ENCODE measurements at regions not wholly inside any gene's neighbourhood (a gene's known extent, or its start where the extent isn't known, plus 50 kb on each side); places are given as distances from the start of the nearest gene placed in this dataset.

DNA sequence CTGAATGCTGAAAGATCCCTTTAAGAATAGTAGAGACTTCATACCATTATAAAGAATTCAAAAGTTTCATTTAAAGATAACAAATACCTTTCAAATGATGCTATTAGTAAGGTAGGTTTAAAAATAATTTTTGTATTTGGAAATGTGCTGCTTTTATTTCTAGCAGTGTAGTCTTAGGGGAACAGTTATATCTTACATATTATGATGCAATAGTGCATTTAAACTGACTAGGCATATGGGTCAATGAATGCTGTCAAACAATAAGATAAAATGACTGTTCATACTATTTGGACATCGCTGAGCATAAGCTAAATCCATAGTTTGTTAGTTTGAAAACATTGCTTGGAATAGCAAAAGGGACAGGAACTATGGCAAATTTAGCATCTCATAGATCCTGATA is 354.8 kb upstream of the SEMA3A start:
- TF ChIP-seq, protein P1, sequence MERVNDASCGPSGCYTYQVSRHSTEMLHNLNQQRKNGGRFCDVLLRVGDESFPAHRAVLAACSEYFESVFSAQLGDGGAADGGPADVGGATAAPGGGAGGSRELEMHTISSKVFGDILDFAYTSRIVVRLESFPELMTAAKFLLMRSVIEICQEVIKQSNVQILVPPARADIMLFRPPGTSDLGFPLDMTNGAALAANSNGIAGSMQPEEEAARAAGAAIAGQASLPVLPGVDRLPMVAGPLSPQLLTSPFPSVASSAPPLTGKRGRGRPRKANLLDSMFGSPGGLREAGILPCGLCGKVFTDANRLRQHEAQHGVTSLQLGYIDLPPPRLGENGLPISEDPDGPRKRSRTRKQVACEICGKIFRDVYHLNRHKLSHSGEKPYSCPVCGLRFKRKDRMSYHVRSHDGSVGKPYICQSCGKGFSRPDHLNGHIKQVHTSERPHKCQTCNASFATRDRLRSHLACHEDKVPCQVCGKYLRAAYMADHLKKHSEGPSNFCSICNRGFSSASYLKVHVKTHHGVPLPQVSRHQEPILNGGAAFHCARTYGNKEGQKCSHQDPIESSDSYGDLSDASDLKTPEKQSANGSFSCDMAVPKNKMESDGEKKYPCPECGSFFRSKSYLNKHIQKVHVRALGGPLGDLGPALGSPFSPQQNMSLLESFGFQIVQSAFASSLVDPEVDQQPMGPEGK (CRISPR knock-in tag; IDR thresholded peaks at IDR 0.05; ENCODE audit: borderline replicate concordance) = no peak
- TF ChIP-seq ESRRG (CRISPR knock-in tag; IDR thresholded peaks at IDR 0.05) = no peak
- TF ChIP-seq SNAI2 (CRISPR knock-in tag; IDR thresholded peaks at IDR 0.05) = no peak
- no peak for TF ChIP-seq ZFP3 (CRISPR knock-in tag; IDR thresholded peaks at IDR 0.05)
- no peak for TF ChIP-seq ZNF8 (CRISPR knock-in tag; IDR thresholded peaks at IDR 0.05)
- no peak for TF ChIP-seq ARNTL (CRISPR knock-in tag; IDR thresholded peaks at IDR 0.05; ENCODE audit: borderline replicate concordance, low read depth)
- TF ChIP-seq OSR1 (CRISPR knock-in tag; IDR thresholded peaks at IDR 0.05) = no peak
- TF ChIP-seq RARB (CRISPR knock-in tag; IDR thresholded peaks at IDR 0.05) = no peak
- no peak for TF ChIP-seq ZFP30 (CRISPR knock-in tag; IDR thresholded peaks at IDR 0.05)
- TF ChIP-seq TCF4 (CRISPR knock-in tag; IDR thresholded peaks at IDR 0.05; ENCODE audit: borderline replicate concordance) = no peak
- TF ChIP-seq, protein P2, sequence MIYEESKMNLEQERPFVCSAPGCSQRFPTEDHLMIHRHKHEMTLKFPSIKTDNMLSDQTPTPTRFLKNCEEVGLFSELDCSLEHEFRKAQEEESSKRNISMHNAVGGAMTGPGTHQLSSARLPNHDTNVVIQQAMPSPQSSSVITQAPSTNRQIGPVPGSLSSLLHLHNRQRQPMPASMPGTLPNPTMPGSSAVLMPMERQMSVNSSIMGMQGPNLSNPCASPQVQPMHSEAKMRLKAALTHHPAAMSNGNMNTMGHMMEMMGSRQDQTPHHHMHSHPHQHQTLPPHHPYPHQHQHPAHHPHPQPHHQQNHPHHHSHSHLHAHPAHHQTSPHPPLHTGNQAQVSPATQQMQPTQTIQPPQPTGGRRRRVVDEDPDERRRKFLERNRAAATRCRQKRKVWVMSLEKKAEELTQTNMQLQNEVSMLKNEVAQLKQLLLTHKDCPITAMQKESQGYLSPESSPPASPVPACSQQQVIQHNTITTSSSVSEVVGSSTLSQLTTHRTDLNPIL (CRISPR knock-in tag; IDR thresholded peaks at IDR 0.05; ENCODE audit: low read depth) = no peak
